ENCODE measurements at regions not wholly inside any gene's neighbourhood (a gene's known extent, or its start where the extent isn't known, plus 50 kb on each side); places are given as distances from the start of the nearest gene placed in this dataset.
"Not testable (repeated sequence)": the region's sequence is repeated elsewhere in the genome, so short reads cannot be mapped to it uniquely, and the experiment has no call there.

DNA sequence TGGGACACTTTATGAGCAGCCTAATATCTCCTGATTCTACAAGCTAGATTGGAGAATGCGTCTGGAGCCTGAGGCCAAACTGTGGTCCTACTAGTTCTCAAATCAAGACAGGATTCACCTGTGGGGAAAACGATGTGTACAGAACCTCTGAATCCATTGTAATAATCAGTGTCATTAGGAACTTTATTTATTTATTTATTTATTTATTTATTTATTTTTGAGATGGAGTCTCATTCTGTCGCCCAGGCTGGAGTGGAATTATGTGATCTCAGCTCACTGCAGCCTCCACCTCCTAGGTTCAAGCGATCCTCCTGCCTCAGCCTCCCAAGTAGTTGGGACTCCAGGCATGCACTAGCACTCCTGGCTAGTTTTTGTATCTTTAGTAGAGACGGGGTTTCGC lies 52.6 kb upstream of the KIF26B start:
- WGBS, 2 donors = 97 to 98% methylated on average over 6 of the region's 6 CpGs
- intact Hi-C loops (cut with DNase I; ENCODE audit: low total_unique reads); DNase-seq (ENCODE audit: low spot score in 2 of 2); H3K4me3 ChIP-seq (ENCODE audit: low read depth, poor library complexity, severe bottlenecking): not testable (repeated sequence)

DNA sequence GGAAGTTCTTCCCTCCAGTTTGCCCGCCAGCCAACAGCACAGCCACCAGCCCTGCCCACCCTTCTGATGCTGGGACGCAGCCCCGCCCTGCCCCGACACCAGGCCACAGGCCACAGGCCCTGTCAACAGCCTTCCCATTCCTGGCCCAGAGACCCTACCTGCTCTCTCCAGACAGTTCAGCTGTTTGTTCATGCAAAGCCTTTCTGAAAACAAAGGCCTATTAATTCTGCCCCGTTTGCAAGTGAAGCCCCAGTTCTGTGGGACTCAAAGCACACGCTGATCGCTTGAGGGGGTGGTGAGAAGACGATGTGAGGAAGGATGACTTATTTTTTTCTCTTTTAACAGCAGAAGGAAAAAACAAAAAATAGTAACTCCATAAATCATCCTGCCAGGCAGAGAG lies 55.4 kb upstream of the KIF26B start:
- TF ChIP-seq POLR2A (IDR thresholded peaks at IDR 0.05) = no peak
- TF ChIP-seq, protein P1, sequence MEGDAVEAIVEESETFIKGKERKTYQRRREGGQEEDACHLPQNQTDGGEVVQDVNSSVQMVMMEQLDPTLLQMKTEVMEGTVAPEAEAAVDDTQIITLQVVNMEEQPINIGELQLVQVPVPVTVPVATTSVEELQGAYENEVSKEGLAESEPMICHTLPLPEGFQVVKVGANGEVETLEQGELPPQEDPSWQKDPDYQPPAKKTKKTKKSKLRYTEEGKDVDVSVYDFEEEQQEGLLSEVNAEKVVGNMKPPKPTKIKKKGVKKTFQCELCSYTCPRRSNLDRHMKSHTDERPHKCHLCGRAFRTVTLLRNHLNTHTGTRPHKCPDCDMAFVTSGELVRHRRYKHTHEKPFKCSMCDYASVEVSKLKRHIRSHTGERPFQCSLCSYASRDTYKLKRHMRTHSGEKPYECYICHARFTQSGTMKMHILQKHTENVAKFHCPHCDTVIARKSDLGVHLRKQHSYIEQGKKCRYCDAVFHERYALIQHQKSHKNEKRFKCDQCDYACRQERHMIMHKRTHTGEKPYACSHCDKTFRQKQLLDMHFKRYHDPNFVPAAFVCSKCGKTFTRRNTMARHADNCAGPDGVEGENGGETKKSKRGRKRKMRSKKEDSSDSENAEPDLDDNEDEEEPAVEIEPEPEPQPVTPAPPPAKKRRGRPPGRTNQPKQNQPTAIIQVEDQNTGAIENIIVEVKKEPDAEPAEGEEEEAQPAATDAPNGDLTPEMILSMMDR (IDR thresholded peaks at IDR 0.05) = no peak
- WGBS, 2 donors = 67 to 74% methylated on average over 8 of the region's 8 CpGs
- no peak for DNase-seq (ENCODE audit: low spot score in 2 of 2)
- intact Hi-C loops (cut with DNase I; ENCODE audit: low total_unique reads) = no loop called here
- no peak overlapping the region for H3K4me3 ChIP-seq (ENCODE audit: low read depth, poor library complexity, severe bottlenecking)

DNA sequence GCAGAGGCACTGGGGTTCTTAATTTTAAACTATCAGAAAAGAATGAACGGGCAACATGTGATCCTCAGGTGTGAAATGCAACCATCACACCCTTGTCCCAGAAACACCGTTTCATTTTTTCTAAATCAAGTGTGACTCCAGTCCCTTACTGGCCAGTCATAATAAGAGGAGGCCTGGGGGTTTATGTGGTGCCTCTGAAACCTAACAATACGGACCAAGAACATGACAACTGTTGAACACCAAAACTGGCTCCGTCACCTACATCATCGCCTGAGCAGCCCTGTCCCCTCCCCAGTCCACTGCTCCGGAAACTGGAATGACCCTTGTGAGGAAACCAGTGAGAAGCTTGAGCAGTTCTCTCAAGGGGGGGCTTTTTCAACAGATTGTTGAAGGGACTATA lies 55.9 kb upstream of the KIF26B start:
- no peak for DNase-seq (ENCODE audit: low spot score in 2 of 2)
- no peak overlapping the region for H3K4me3 ChIP-seq (ENCODE audit: low read depth, poor library complexity, severe bottlenecking)
- TF ChIP-seq, protein P1 (IDR thresholded peaks at IDR 0.05) = no peak
- TF ChIP-seq POLR2A (IDR thresholded peaks at IDR 0.05) = no peak
- intact Hi-C loops (cut with DNase I; ENCODE audit: low total_unique reads) = no loop called here
- WGBS, 2 donors = 96 to 98% methylated on average over 6 of the region's 6 CpGs

DNA sequence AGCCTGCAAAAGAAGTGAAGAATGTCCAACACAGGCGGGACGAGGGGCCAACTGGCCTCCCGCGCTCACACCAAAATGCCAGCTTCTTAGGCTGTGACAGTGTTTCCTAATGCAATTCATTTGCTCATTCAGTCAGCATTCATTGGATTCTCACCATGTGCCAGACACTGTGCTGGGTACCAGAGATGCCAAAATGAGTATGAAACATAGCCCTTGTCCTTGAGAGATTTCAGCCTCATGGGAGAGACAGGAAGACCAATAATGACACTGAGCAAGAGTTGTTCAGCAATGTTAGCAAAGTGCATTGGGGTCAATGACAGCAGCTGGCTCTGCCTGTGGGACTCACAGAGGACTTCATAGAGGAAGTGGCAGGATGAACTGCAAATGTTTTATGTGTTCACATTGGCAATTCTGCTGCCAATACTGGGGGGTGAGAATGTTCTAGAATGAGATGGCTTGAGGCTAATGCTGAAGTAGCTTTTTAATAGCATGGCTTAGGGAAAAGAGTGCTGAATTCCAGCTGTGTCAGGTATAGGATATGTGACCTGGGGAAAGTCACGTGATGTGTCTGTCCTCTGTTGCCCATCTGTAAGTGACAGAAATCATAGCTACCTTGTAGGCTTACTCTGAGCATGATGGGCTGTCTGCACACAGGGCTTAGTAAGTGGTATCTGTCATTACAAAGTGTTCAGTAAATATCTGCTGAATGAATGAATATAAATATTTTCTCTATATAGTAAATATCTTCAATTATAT lies 58.3 kb upstream of the KIF26B start:
- DNase-seq (ENCODE audit: low spot score in 2 of 2) = no peak
- no peak overlapping the region for H3K4me3 ChIP-seq (ENCODE audit: low read depth, poor library complexity, severe bottlenecking)
- TF ChIP-seq POLR2A (IDR thresholded peaks at IDR 0.05) = no peak
- TF ChIP-seq, protein P1 (IDR thresholded peaks at IDR 0.05) = no peak
- WGBS, 2 donors = 74 to 89% methylated on average over 5 of the region's 5 CpGs
- intact Hi-C loops (cut with DNase I; ENCODE audit: low total_unique reads) = no loop called here

DNA sequence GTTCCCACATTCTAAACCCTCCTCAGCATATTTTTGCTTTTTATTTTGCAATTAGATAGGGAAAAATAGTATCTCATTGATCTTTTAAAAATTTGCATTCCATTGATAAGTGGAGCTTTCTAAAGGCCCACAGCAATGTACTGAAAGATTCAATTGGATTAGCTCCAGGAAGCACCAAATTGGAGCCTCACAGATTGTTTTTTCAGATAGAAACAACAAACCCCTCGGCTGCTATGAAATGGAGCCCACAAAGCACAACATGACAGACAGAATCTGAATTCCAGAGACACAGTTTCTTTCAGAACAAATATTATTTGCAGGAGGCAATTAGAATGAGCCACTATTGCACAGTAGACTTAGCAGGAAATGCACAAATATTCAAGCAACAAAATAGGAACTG lies 58.9 kb upstream of the KIF26B start:
- no peak for DNase-seq (ENCODE audit: low spot score in 2 of 2)
- TF ChIP-seq POLR2A (IDR thresholded peaks at IDR 0.05) = no peak
- TF ChIP-seq, protein P1 (IDR thresholded peaks at IDR 0.05) = no peak
- H3K4me3 ChIP-seq (ENCODE audit: low read depth, poor library complexity, severe bottlenecking) = no peak overlapping the region
- intact Hi-C loops (cut with DNase I; ENCODE audit: low total_unique reads) = no loop called here
- 30 to 35% methylated on average over 1 of the region's 1 CpG for WGBS, 2 donors

DNA sequence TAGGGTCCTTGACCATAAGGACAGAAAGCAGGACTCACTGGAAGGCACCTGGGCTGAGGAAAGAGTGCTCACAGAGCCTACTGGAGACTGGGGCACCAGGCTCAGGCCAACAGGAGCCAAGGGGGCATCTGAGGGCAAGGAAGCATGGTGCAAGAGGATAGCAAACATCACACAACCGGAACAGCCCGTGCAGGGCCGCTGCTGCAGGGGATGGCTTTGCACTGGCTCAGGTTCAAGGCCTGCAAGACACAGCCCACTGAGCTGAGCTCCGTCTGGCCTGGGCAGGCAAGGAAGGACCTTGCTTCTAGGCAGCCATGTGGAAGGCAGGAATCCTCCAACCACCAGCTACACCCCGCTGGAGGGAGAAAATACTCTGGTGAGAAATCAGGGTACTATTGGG lies 59.8 kb upstream of the KIF26B start:
- no peak overlapping the region for H3K4me3 ChIP-seq (ENCODE audit: low read depth, poor library complexity, severe bottlenecking)
- WGBS, 2 donors = 89 to 93% methylated on average over 5 of the region's 5 CpGs
- no peak for DNase-seq (ENCODE audit: low spot score in 2 of 2)
- intact Hi-C loops (cut with DNase I; ENCODE audit: low total_unique reads) = no loop called here
- TF ChIP-seq, protein P1 (IDR thresholded peaks at IDR 0.05) = no peak
- no peak for TF ChIP-seq POLR2A (IDR thresholded peaks at IDR 0.05)

Measured in lower leg skin (tissue), 4 donors.